Psoas muscle (tissue), 7 donors: ENCODE measurements at regions not wholly inside any gene's neighbourhood (a gene's known extent, or its start where the extent isn't known, plus 50 kb on each side); places are given as distances from the start of the nearest gene placed in this dataset.

Experiments
- ATAC-seq, 4 donors: fragments of 200-7000 bp; cut with Tn5 transposase; one replicate each; pipeline ENCODE4 v1.9.1; 2020; ENCODE audit warnings: moderate library complexity in 3 of 4, mild to moderate bottlenecking in 2 of 4
- DNase-seq, 2 donors: peaks; one replicate each; pipeline ENCODE4 v3.0.0-alpha.2; 2020
- H3K27ac ChIP-seq: fragments of 200-600 bp; one replicate; pipeline ENCODE4 v1.8.0; 2022
- H3K27me3 ChIP-seq, 3 donors: fragments of 200-600 bp in 1 of 3; one replicate each; pipeline versions ENCODE4 v1.6.1 to v1.8.0; 2013 to 2022; ENCODE audit warnings: low read length in 2 of 3, mild to moderate bottlenecking in 2 of 3, moderate library complexity in 1 of 3; ENCODE audit not compliant: insufficient read depth in 3 of 3
- H3K36me3 ChIP-seq, 2 donors: fragments of 200-600 bp in 1 of 2; one replicate each; pipeline versions ENCODE4 v1.6.1 to v1.8.0; 2013 to 2022; ENCODE audit warnings: low read depth in 1 of 2, mild to moderate bottlenecking in 1 of 2, moderate library complexity in 1 of 2; ENCODE audit not compliant: insufficient read depth in 1 of 2
- H3K4me1 ChIP-seq: fragments of 200-600 bp; one replicate; pipeline ENCODE4 v1.8.0; 2022
- H3K4me3 ChIP-seq: fragments of 200-600 bp; one replicate; pipeline ENCODE4 v1.8.0; 2022; ENCODE audit warnings: mild to moderate bottlenecking
- H3K9me3 ChIP-seq: fragments of 200-600 bp; one replicate; pipeline ENCODE4 v1.8.0; 2022
- WGBS, 3 donors: extraction: QIAGEN DNeasy Blood & Tissue Kit; methylation state at CpG; one replicate each; pipeline versions ENCODE4 v1.1.6 to v1.1.7; 2013; 5-methylcytosine and 5-hydroxymethylcytosine counted together
- intact Hi-C, 2 donors: fragments of 100-400 bp; cut with DNase I; formaldehyde crosslinking; loops; one replicate each; pipeline versions ENCODE4 v1.11.0 to v1.14.2; 2022
- TF ChIP-seq, protein P1 (sequence below): fragments of 200-600 bp; IDR thresholded peaks from one replicate; pipeline ENCODE4 v1.8.0; 2022; ENCODE audit warnings: antibody characterized with exemption
- donor health status: healthy with polysubstance abuse.
- donor health status: DM: no; HTN: no; CAD: no; lungs with moderate emphysema.
- donor health status: Bipolar disorder and iron deficiency.
- donor health status: healthy.
- donor health status: DM: yes; HTN: yes; CAD: no.
- donor health status: DM: no; HTN: no; CAD: no.
- donor health status: DM: yes; HTN: yes; CAD: no.

DNA sequence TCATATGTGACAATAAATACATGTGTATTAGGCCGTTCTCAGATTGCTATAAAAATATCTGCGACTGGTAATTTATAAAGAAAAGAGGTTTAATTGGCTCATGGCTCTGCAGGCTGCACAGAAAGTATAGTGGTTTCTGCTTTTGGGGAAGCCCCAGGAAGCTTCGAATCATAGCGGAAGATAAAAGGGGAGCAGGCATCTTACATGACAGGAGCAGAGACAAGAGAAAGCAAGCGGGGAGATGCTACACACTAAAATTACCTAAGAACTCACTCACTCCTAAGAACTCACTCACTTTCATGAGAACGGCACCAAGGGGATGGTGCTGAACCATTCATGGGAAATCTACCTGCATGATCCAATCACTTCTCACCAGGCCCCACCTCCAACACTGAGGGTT is 284.9 kb downstream of the OTUD1 start:
- ATAC-seq: no peak
- H3K27ac ChIP-seq: no peak overlapping the region
- TF ChIP-seq, protein P1, sequence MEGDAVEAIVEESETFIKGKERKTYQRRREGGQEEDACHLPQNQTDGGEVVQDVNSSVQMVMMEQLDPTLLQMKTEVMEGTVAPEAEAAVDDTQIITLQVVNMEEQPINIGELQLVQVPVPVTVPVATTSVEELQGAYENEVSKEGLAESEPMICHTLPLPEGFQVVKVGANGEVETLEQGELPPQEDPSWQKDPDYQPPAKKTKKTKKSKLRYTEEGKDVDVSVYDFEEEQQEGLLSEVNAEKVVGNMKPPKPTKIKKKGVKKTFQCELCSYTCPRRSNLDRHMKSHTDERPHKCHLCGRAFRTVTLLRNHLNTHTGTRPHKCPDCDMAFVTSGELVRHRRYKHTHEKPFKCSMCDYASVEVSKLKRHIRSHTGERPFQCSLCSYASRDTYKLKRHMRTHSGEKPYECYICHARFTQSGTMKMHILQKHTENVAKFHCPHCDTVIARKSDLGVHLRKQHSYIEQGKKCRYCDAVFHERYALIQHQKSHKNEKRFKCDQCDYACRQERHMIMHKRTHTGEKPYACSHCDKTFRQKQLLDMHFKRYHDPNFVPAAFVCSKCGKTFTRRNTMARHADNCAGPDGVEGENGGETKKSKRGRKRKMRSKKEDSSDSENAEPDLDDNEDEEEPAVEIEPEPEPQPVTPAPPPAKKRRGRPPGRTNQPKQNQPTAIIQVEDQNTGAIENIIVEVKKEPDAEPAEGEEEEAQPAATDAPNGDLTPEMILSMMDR: no peak

DNA sequence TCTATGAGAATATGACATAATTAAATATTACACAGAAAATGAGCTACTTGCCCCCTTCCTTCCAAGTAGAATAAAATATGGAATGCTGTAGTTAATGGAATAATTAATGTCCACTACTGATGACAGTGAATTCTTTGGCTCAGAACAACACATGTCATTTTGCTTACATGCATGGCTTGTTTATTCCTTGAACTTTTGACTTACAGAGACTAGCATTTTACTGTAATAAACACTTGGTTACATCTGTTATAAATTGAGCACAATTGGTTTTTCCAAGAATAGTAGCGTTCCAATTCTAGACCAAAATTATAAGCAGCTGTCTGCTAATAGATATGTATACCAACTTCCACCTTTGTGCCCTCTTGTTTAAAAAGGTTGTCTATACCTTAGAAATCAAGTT is 286.7 kb downstream of the OTUD1 start:
- Histone ChIP-seq H3K27ac (no peak overlapping the region), H3K9me3 (no peaks in the 10 kb centered on the region), H3K27me3 (no peaks in the 10 kb centered on the region), H3K4me3 (no peak overlapping the region), H3K36me3 (no peaks in the 10 kb centered on the region), H3K4me1 (no peaks in the 10 kb centered on the region)
- WGBS, 3 donors: 74 to 83% (median 74%) methylated on average over 1 of the region's 1 CpG
- intact Hi-C loops: no loop called here
- DNase-seq (no peak), ATAC-seq (no peak)
- TF ChIP-seq, protein P1: no peak

More for the DNA sequence above, 284.9 kb downstream of the OTUD1 start:
- H3K27me3 ChIP-seq: no peaks in the 10 kb centered on the region
- no peaks in the 10 kb centered on the region for H3K36me3 ChIP-seq
- no peak for DNase-seq
- intact Hi-C loops: no loop called here
- no peaks in the 10 kb centered on the region for H3K9me3 ChIP-seq
- H3K4me1 ChIP-seq: no peaks in the 10 kb centered on the region
- no peak overlapping the region for H3K4me3 ChIP-seq
- 72 to 89% (median 85%) methylated on average over 6 of the region's 6 CpGs for WGBS, 3 donors

DNA sequence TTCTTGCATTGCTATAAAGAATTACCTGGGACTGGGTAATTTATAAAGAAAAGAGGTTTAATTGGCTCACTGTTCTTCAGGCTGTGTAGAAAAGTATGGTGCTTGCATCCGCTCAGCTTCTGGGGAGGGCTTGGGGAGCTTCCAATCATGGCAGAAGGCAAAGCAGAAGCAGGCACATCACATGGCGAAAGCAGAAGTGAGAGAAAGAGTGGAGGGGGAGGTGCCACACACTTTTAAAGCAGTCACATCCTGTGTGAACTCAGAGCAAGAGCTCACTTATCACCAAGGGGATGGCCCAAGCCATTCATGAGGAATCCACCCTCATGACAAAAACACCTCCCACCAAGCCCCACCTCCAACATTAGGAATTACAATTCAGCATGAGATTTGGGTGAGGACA is 303.5 kb downstream of the OTUD1 start:
- no peaks in the 10 kb centered on the region for H3K27me3 ChIP-seq
- TF ChIP-seq, protein P1: no peak

GRCh38 chr10:23742807-23743206 is 303.9 kb downstream of the OTUD1 start:
- Histone ChIP-seq H3K27me3 (no peaks in the 10 kb centered on the region), H3K4me1 (no peaks in the 10 kb centered on the region), H3K9me3 (no peaks in the 10 kb centered on the region), H3K4me3 (no peak overlapping the region), H3K27ac (no peak overlapping the region), H3K36me3 (no peaks in the 10 kb centered on the region)
- DNase-seq (no peak), ATAC-seq (no peak)
- TF ChIP-seq, protein P1: no peak
- intact Hi-C loops: no loop called here
- 37 to 50% (median 50%) methylated on average over 1 of the region's 1 CpG for WGBS, 3 donors

More for the DNA sequence above, 303.5 kb downstream of the OTUD1 start:
- ATAC-seq (no peak), DNase-seq (no peak)
- Histone ChIP-seq H3K27ac (no peak overlapping the region), H3K4me3 (no peak overlapping the region), H3K4me1 (no peaks in the 10 kb centered on the region), H3K9me3 (no peaks in the 10 kb centered on the region), H3K36me3 (no peaks in the 10 kb centered on the region)
- WGBS, 3 donors: 85 to 90% (median 90%) methylated on average over 2 of the region's 2 CpGs
- intact Hi-C loops: no loop called here

DNA sequence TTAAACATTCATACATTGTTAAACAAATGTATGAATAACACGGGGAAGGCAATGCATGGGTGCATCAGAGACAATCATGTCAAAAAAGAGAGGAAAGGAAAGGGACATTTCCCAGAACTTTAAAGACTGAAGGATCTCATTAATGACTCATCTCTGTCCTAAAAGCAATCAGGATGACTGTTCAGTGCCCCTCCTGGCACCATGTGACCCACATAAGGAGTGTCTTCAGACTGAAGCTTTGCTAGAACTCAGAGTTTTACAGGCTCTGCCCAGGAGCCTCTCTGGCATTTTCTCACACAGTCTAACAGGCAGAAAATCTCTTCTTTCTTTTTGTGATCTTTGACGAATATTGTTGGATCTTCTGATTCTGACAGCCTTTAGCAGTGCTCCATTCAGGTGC is 315.3 kb downstream of the OTUD1 start:
- no peaks in the 10 kb centered on the region for H3K9me3 ChIP-seq
- WGBS, 3 donors: 42 to 50% (median 42%) methylated on average over 2 of the region's 2 CpGs
- H3K27me3 ChIP-seq: peaks cover 0 to 10% (median 0%) of the 10 kb centered on the region in 3 donors
- no peaks in the 10 kb centered on the region for H3K4me1 ChIP-seq
- no peak for DNase-seq
- H3K36me3 ChIP-seq: no peaks in the 10 kb centered on the region
- H3K4me3 ChIP-seq: no peak overlapping the region
- TF ChIP-seq, protein P1: no peak
- intact Hi-C loops: no loop called here
- no peak overlapping the region for H3K27ac ChIP-seq
- ATAC-seq: no peak
